H1 (cell line): ENCODE measurements at regions not wholly inside any gene's neighbourhood (a gene's known extent, or its start where the extent isn't known, plus 50 kb on each side); places are given as distances from the start of the nearest gene placed in this dataset.

ENCODE experiments used
- PHF8 ChIP-seq: fragments of 200-600 bp; sonication (generic); conservative IDR thresholded peaks from 2 replicates; pipeline ENCODE4 v1.7.1; 2012; ENCODE audit warnings: low read depth, mild to moderate bottlenecking, inconsistent platforms, low read length, moderate library complexity
- POLR2A ChIP-seq, 2 experiments: IDR thresholded peaks; 1 replicate in 1 of 2; 2 replicates in 1 of 2; pipeline ENCODE4 v1.6.1; 2011; ENCODE audit warnings: low read depth in 2 of 2, low read length in 2 of 2, mild to moderate bottlenecking in 2 of 2; ENCODE audit errors: control extremely low read depth in 1 of 2
- RFX5 ChIP-seq: IDR thresholded peaks from 2 replicates; pipeline ENCODE4 v1.6.1; 2011; ENCODE audit warnings: low read depth, low read length, improper control_type of control experiment, borderline replicate concordance
- TF ChIP-seq, protein P1 (sequence below), 3 experiments: IDR thresholded peaks; 1 replicate in 2 of 3; 2 replicates in 1 of 3; pipeline versions ENCODE4 v1.5.1 to v1.6.1; 2011; ENCODE audit warnings: low read length in 3 of 3, mild to moderate bottlenecking in 3 of 3, inconsistent platforms in 2 of 3, low read depth in 1 of 3, moderate library complexity in 1 of 3; ENCODE audit not compliant: insufficient read depth in 1 of 3; ENCODE audit errors: control extremely low read depth in 1 of 3

DNA sequence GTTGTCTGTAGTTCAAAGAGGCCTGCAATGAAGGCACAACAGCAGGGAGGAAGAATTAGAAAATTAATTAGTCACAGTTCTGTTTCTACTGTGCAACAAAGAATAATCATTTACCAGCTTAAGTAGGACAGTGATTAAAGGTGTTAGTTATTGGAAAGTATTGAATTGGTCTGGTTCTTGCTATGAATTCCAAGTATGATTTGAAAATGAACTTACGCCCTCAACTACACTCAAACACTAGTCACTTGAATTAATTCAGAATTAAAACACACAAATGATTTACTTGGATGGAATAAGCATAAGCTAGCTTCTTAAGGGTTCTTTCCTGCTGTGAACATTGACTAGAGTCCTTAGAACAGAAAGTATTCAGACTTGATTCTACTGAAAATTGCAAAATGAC, 69.9 kb upstream of the EXOC1L start:
- TF ChIP-seq, protein P1, sequence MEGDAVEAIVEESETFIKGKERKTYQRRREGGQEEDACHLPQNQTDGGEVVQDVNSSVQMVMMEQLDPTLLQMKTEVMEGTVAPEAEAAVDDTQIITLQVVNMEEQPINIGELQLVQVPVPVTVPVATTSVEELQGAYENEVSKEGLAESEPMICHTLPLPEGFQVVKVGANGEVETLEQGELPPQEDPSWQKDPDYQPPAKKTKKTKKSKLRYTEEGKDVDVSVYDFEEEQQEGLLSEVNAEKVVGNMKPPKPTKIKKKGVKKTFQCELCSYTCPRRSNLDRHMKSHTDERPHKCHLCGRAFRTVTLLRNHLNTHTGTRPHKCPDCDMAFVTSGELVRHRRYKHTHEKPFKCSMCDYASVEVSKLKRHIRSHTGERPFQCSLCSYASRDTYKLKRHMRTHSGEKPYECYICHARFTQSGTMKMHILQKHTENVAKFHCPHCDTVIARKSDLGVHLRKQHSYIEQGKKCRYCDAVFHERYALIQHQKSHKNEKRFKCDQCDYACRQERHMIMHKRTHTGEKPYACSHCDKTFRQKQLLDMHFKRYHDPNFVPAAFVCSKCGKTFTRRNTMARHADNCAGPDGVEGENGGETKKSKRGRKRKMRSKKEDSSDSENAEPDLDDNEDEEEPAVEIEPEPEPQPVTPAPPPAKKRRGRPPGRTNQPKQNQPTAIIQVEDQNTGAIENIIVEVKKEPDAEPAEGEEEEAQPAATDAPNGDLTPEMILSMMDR (IDR thresholded peaks at IDR 0.05; ENCODE audit: control extremely low read depth in 1 of 3, insufficient read depth in 1 of 3, low read depth in 1 of 3, low read length in 3 of 3): no peak
- no peak for TF ChIP-seq PHF8
- TF ChIP-seq POLR2A (IDR thresholded peaks at IDR 0.05; ENCODE audit: control extremely low read depth in 1 of 2, low read depth in 2 of 2, low read length in 2 of 2): no peak
- no peak for TF ChIP-seq RFX5
